Stimulated activated CD4-positive, alpha-beta T cell treated with anti-CD3 and anti-CD28 coated beads, Interleukin-4, amount 100 ng/mL, for 1 hour (primary cell): ENCODE measurements at regions not wholly inside any gene's neighbourhood (a gene's known extent, or its start where the extent isn't known, plus 50 kb on each side); places are given as distances from the start of the nearest gene placed in this dataset.
"Not testable (repeated sequence)": the region's sequence is repeated elsewhere in the genome, so short reads cannot be mapped to it uniquely, and the experiment has no call there.

Experiments
- DNase-seq: peaks from one replicate; pipeline ENCODE4 v3.0.0-alpha.2; 2020

- no peak for DNase-seq
Measured at GRCh38 chr15:79492065-79492464, 59.9 kb downstream of the MINAR1 start.

GRCh38 chr15:79494384-79494909, 62.3 kb downstream of the MINAR1 start:
- DNase-seq = no peak

GRCh38 chr15:79494963-79495755, 63.0 kb downstream of the MINAR1 start:
- no peak for DNase-seq

- no peak for DNase-seq
Measured at GRCh38 chr15:79495775-79496174, 63.6 kb downstream of the MINAR1 start.

GRCh38 chr15:79496838-79497237, 64.7 kb downstream of the MINAR1 start:
- no peak for DNase-seq

- no peak for DNase-seq
Measured at GRCh38 chr15:79501086-79501485, 69.0 kb downstream of the MINAR1 start.

- DNase-seq = no peak
Measured at GRCh38 chr15:79505956-79506355, 73.8 kb downstream of the MINAR1 start.

GRCh38 chr15:79512844-79513243, 80.7 kb downstream of the MINAR1 start:
- DNase-seq = not testable (repeated sequence)

- no peak for DNase-seq
Measured at GRCh38 chr15:79513417-79513816, 81.3 kb downstream of the MINAR1 start.

GRCh38 chr15:79513940-79514339, 81.8 kb downstream of the MINAR1 start:
- no peak for DNase-seq

- DNase-seq = no peak
Measured at GRCh38 chr15:79515300-79516027, 83.3 kb downstream of the MINAR1 start.

GRCh38 chr15:79516155-79516554, 84.0 kb downstream of the MINAR1 start:
- DNase-seq = no peak

GRCh38 chr15:79516646-79517045, 84.5 kb downstream of the MINAR1 start:
- DNase-seq = no peak

GRCh38 chr15:79519628-79520027, 87.5 kb downstream of the MINAR1 start:
- DNase-seq = no peak

GRCh38 chr15:79520654-79521053, 88.5 kb downstream of the MINAR1 start:
- no peak for DNase-seq

GRCh38 chr15:79522656-79523055, 90.5 kb downstream of the MINAR1 start:
- DNase-seq = no peak

- DNase-seq = no peak
Measured at GRCh38 chr15:79523266-79523665, 91.1 kb downstream of the MINAR1 start.

GRCh38 chr15:79524531-79524930, 92.4 kb downstream of the MINAR1 start:
- DNase-seq = no peak

- no peak for DNase-seq
Measured at GRCh38 chr15:79526376-79526775, 94.2 kb downstream of the MINAR1 start.

- no peak for DNase-seq
Measured at GRCh38 chr15:79527821-79528220, 95.7 kb downstream of the MINAR1 start.

GRCh38 chr15:79529157-79529785, 97.1 kb downstream of the MINAR1 start:
- no peak for DNase-seq

GRCh38 chr15:79535536-79535935, 103.4 kb downstream of the MINAR1 start:
- DNase-seq = no peak

- DNase-seq = no peak
Measured at GRCh38 chr15:79538527-79538926, 106.4 kb downstream of the MINAR1 start.

GRCh38 chr15:79539401-79539800, 107.3 kb downstream of the MINAR1 start:
- DNase-seq = no peak
